ENCODE measurements at regions not wholly inside any gene's neighbourhood (a gene's known extent, or its start where the extent isn't known, plus 50 kb on each side); places are given as distances from the start of the nearest gene placed in this dataset.

DNA sequence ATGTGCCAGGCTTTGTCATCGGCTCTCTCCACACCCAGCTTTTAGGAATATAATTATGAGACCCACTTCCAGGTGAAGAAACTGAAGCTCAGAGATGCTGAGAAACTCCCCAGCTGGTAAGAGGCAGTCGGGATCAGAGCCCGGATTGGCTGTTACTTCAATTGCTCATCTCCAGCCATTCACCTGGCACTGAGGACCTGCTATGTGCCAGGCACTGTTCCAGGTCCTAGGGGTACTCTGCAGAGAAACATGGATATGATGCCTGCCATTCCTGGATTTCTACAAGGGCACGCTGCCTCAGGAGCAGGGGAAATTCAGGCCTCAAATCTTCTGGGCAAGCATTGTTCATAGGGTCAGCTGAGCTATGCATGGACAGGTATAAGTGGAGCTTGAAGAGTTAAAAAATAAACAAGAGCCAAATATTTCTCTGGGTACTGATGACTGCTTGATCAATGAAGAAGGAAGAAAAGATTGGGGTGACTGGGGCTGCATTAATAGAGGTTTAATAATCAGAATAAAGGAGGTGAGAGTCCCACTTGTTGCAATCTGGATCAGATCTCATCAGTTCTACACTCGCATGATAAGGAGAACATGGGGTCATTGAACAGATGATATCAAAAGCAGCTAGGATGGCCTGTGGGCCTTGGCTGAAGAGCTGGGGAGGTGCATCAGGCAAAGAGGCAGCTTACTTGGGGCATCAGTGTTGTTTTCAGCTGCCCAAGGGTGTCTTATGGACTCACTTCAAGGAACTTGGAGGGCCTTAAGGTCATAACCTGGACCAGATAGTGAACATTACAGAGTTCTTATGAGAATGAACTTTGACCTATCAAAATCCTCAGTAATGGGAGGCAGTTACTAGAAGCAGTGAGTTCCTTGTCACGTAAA lies 80.9 kb upstream of the TOX2 start:
- TF ChIP-seq, protein P1, sequence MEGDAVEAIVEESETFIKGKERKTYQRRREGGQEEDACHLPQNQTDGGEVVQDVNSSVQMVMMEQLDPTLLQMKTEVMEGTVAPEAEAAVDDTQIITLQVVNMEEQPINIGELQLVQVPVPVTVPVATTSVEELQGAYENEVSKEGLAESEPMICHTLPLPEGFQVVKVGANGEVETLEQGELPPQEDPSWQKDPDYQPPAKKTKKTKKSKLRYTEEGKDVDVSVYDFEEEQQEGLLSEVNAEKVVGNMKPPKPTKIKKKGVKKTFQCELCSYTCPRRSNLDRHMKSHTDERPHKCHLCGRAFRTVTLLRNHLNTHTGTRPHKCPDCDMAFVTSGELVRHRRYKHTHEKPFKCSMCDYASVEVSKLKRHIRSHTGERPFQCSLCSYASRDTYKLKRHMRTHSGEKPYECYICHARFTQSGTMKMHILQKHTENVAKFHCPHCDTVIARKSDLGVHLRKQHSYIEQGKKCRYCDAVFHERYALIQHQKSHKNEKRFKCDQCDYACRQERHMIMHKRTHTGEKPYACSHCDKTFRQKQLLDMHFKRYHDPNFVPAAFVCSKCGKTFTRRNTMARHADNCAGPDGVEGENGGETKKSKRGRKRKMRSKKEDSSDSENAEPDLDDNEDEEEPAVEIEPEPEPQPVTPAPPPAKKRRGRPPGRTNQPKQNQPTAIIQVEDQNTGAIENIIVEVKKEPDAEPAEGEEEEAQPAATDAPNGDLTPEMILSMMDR (IDR thresholded peaks at IDR 0.05), result no peak
- TF ChIP-seq POLR2A (IDR thresholded peaks at IDR 0.05), result no peak

All from right lobe of liver (tissue), 4 donors.